ENCODE measurements at regions not wholly inside any gene's neighbourhood (a gene's known extent, or its start where the extent isn't known, plus 50 kb on each side); places are given as distances from the start of the nearest gene placed in this dataset.
A peak's percentile ranks its signal among the peaks of the same experiment; 100 is the strongest.

GRCh38 chr3:5576277-5577011 lies 388.9 kb downstream of the EDEM1 start:
- no peak overlapping the region for H3K27ac ChIP-seq
- TF ChIP-seq CTCF (conservative IDR thresholded peaks at IDR 0.05) (no peak), ZFX (IDR thresholded peaks at IDR 0.05) (no peak)

GRCh38 chr3:5579139-5579602 lies 391.7 kb downstream of the EDEM1 start:
- TF ChIP-seq ZFX (IDR thresholded peaks at IDR 0.05): no peak
- no peak for TF ChIP-seq CTCF (conservative IDR thresholded peaks at IDR 0.05)
- H3K27ac ChIP-seq: no peak overlapping the region

GRCh38 chr3:5579946-5580345 lies 392.4 kb downstream of the EDEM1 start:
- no peak for TF ChIP-seq ZFX (IDR thresholded peaks at IDR 0.05)
- no peak for TF ChIP-seq CTCF (conservative IDR thresholded peaks at IDR 0.05)
- no peak overlapping the region for H3K27ac ChIP-seq

GRCh38 chr3:5580826-5581225 lies 393.3 kb downstream of the EDEM1 start:
- no peak overlapping the region for H3K27ac ChIP-seq
- TF ChIP-seq CTCF (conservative IDR thresholded peaks at IDR 0.05): no peak
- TF ChIP-seq ZFX (IDR thresholded peaks at IDR 0.05): no peak

- TF ChIP-seq CTCF (conservative IDR thresholded peaks at IDR 0.05) (no peak), ZFX (IDR thresholded peaks at IDR 0.05) (no peak)
- no peak overlapping the region for H3K27ac ChIP-seq
These were observed 394.2 kb downstream of the EDEM1 start for GRCh38 chr3:5581743-5582142.

GRCh38 chr3:5583920-5584319 lies 396.4 kb downstream of the EDEM1 start:
- TF ChIP-seq ZFX (IDR thresholded peaks at IDR 0.05) (no peak), CTCF (conservative IDR thresholded peaks at IDR 0.05) (0 out of 2 replicates have a peak, but pooled peaks have one; percentile 15)
- H3K27ac ChIP-seq: no peak overlapping the region

- TF ChIP-seq ZFX (IDR thresholded peaks at IDR 0.05) (no peak), CTCF (conservative IDR thresholded peaks at IDR 0.05) (no peak)
- H3K27ac ChIP-seq: no peak overlapping the region
These were observed 397.6 kb downstream of the EDEM1 start for GRCh38 chr3:5585085-5585484.
